Ovary (tissue), 3 donors: ENCODE measurements at regions not wholly inside any gene's neighbourhood (a gene's known extent, or its start where the extent isn't known, plus 50 kb on each side); places are given as distances from the start of the nearest gene placed in this dataset.

Experiments
- EP300 ChIP-seq: sonication (generic); formaldehyde crosslinking; IDR thresholded peaks from one replicate; pipeline ENCODE4 v1.6.1; 2017; ENCODE audit warnings: antibody characterized with exemption
- POLR2A ChIP-seq: fragments of 450-650 bp; IDR thresholded peaks from one replicate; pipeline ENCODE4 v1.6.1; 2017; ENCODE audit warnings: antibody characterized with exemption, mild to moderate bottlenecking, moderate library complexity
- TF ChIP-seq, protein P1 (sequence below), 3 donors: fragments of 450-650 bp in 2 of 3; fragments of 200-600 bp in 1 of 3; IDR thresholded peaks; one replicate each; pipeline versions ENCODE4 v1.5.1 to v1.8.0; 2016 to 2022; ENCODE audit warnings: antibody characterized with exemption in 3 of 3, mild to moderate bottlenecking in 1 of 3
- donor health status: DM: no; HTN: no; CAD: no.

DNA sequence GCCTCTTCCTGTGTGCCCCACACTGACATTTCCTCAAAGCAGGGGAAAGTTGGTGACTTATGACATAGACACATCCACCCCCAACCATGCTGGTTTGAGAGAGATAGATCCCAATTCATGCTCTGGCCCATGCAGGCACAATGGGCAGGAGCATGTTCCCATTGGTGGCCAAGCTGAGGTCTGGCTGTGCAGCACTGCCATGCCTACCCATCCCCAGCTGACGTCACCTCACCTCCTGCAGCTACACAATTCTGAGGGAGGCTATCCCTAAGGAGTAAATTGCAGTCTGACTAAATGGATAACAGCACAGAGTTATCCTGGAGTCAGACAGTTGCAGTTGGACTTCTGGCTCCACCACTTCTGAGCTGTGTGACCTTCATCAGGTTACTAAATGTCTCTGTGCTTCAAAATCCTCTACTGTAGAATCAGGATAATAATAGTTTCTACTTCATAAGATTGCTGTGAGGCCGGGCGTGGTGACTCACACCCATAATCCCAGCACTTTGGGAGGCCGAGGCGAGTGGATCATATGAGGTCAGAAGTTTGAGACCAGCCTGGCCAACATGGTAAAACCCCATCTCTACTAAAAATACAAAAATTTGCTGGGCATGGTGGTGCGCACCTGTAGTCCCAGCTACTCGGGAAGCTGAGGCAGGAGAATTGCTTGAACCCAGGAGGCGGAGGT is 323.9 kb downstream of the BCL11B start:
- TF ChIP-seq, protein P1, sequence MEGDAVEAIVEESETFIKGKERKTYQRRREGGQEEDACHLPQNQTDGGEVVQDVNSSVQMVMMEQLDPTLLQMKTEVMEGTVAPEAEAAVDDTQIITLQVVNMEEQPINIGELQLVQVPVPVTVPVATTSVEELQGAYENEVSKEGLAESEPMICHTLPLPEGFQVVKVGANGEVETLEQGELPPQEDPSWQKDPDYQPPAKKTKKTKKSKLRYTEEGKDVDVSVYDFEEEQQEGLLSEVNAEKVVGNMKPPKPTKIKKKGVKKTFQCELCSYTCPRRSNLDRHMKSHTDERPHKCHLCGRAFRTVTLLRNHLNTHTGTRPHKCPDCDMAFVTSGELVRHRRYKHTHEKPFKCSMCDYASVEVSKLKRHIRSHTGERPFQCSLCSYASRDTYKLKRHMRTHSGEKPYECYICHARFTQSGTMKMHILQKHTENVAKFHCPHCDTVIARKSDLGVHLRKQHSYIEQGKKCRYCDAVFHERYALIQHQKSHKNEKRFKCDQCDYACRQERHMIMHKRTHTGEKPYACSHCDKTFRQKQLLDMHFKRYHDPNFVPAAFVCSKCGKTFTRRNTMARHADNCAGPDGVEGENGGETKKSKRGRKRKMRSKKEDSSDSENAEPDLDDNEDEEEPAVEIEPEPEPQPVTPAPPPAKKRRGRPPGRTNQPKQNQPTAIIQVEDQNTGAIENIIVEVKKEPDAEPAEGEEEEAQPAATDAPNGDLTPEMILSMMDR (IDR thresholded peaks at IDR 0.05): no peak
- TF ChIP-seq POLR2A (no peak), EP300 (no peak)
